GM13976 (cell line): ENCODE measurements at regions not wholly inside any gene's neighbourhood (a gene's known extent, or its start where the extent isn't known, plus 50 kb on each side); places are given as distances from the start of the nearest gene placed in this dataset.

ENCODE experiments used
- DNase-seq: peaks from one replicate; pipeline ENCODE4 v3.0.0; 2012; ENCODE audit warnings: low spot score
- CTCF ChIP-seq: IDR thresholded peaks from 2 replicates; pipeline ENCODE4 v1.5.1; 2012; ENCODE audit warnings: borderline replicate concordance, mild to moderate bottlenecking; ENCODE audit not compliant: insufficient read depth; ENCODE audit errors: extremely low read depth, missing control alignments, control extremely low read depth
- in situ Hi-C: fragments of 300-500 bp; cut with MboI; formaldehyde crosslinking; loops from one replicate; pipeline ENCODE4 v1.12.0; 2022; ENCODE audit warnings: low sequenced_read_pairs, mixed read lengths, inconsistent platforms; ENCODE audit not compliant: unreplicated experiment

- no peak for DNase-seq
- in situ Hi-C loops, result no loop called here
- no peak for TF ChIP-seq CTCF
Measured at GRCh38 chr22:49427941-49428340, 399.7 kb downstream of the BRD1 start.

- no peak for DNase-seq
- no peak for TF ChIP-seq CTCF
- in situ Hi-C loops, result no loop called here
Measured at GRCh38 chr22:49427341-49427740, 400.3 kb downstream of the BRD1 start.

GRCh38 chr22:49426618-49427266 is 400.9 kb downstream of the BRD1 start:
- DNase-seq, result no peak
- no peak for TF ChIP-seq CTCF
- in situ Hi-C loops, result no loop called here

GRCh38 chr22:49426098-49426497 is 401.6 kb downstream of the BRD1 start:
- in situ Hi-C loops, result no loop called here
- TF ChIP-seq CTCF, result no peak
- DNase-seq, result no peak

GRCh38 chr22:49425356-49425755 is 402.3 kb downstream of the BRD1 start:
- DNase-seq, result no peak
- in situ Hi-C loops, result no loop called here
- TF ChIP-seq CTCF, result no peak

GRCh38 chr22:49424893-49425270 is 402.8 kb downstream of the BRD1 start:
- in situ Hi-C loops, result no loop called here
- TF ChIP-seq CTCF, result no peak
- no peak for DNase-seq
